ENCODE measurements at regions not wholly inside any gene's neighbourhood (a gene's known extent, or its start where the extent isn't known, plus 50 kb on each side); places are given as distances from the start of the nearest gene placed in this dataset.

- no peak for DNase-seq (ENCODE audit: low spot score)
Measured at GRCh38 chr7:96638669-96639068, 71.0 kb downstream of the SEM1 start.

GRCh38 chr7:96637522-96637921 lies 72.1 kb downstream of the SEM1 start:
- DNase-seq (ENCODE audit: low spot score): no peak

DNA sequence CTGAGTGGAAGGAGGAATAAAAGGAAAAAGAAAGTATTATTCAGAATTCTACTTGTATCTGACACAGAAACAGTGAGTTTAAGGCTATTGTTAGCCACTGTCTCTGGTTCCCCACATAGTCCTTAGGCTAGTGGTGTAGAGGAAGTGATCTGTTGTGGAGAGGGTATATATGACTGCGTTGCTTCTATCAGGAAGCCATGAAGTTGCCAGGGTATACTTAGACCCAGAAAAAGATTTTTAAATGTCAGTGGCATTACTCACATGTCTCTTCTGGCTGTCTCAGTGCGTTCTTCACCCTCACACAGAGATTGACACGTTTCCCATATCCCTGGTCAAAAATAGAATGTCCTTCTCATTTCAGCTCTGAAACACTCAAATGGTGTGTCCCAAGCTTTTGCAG lies 72.7 kb downstream of the SEM1 start:
- no peak for DNase-seq (ENCODE audit: low spot score)

DNA sequence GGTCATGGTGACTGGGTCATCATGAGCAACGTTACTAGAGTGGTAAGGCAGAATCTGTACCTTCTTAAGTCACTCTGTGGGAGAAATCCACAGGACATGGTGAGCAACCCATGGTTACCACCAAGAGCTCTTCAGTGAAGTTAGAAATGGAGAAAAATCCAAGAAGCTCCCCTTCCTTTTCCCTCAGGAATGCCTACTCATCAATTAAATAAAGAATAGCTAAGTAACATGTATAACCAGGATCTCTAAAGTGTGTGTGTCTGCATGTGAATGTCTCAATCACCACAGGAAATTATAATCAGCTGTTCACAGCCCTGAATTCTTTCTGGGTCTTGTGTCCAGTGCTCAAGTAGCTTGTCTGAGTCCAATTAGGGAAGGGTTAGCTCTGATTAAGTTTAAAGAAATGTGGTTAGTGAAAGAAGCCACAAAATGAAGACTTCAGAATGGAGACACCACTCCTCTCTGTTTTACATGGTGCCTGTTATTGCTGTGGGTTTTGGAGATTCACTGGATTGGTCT lies 73.2 kb downstream of the SEM1 start:
- DNase-seq (ENCODE audit: low spot score): no peak

DNA sequence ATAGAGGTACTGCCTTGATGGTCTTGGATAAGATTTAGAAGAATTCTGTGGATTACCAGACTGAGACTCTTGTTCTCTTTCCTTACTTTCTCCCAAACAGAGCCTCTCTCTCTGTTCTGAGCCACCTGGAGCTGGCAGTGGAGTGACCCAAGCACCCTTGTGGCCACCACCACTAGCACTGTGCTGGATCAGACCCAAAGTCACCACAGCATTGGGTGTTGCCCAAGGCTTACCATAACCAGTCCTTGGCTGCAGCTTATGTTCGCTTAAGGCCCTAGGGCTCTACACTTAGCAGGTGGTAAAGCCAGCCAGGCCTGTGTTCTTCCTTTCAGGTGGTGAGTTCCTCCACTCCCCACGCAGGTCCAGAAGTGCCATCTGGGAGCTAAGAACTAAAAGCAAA lies 79.8 kb downstream of the SEM1 start:
- no peak for DNase-seq (ENCODE audit: low spot score)

GRCh38 chr7:96624954-96625353 lies 84.7 kb downstream of the SEM1 start:
- no peak for DNase-seq (ENCODE audit: low spot score)

DNA sequence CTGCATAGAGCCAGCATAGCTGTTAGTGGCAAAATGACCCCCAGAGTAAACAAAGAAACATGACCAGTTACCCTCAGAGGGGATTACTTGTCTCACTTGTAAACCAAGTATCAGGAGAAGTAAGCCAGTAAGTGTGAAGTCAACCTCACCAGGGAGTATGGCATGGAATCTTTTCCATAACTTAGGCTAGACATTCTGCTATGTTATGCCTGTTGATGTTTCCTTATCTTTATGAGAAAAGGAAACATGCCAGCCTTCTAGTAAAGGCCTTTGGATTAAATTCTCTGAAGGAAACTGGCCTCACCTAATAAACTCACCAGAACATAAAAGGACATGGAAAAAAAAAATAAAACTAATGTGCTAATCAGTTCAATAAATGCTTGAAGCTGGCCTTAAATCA lies 87.7 kb downstream of the SEM1 start:
- no peak for DNase-seq (ENCODE audit: low spot score)

DNA sequence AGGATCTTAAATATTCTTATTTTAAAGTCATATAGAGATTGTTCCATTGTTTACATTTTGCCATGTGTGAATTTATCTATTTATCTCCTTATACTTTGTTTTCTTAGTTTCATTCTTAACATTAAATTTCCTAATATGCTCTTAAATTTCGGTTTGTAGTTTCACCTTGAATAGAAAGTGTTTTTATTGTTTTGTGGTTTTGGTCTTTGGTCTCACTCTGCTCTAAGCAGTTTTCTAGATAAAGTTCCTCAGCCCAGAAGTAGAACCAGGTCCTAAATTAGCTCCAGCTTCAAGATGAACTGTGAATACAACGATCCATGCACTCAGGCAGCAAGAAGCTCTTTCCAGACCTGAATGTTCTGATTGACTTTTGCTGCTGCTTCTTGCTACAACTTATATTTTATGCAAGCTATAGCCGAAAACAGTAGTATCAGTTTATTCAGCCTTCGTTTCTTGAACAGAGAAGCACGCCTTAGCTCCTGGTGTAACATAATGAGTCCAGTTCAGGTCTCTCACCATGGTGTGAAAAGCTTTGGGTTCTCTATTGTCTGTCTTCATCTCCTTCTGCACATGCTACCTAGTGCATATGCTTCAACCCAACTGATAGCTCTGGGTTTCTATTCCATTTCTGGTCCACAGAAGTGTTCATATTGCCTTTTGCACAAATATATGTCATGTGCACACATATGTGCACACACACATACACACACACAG lies 95.3 kb downstream of the SEM1 start:
- no peak for DNase-seq (ENCODE audit: low spot score)

DNA sequence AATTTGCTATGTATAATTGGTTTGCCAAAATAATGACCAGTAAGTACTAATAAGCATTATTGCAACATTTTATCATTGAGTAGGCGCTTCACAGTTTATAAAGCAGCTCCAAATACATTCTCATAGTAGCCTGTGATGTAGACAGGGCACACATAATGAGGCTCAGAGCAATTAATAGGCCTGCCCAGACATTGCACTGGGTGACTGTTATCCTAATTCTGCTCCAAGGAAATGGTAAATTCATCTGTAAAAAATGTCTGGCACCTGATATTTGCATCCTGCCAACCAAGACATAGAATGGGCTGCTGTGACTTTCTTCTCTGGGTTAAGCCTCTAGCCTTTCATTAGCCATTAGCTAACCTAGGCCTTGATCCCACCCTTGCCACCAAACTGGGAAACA lies 97.6 kb downstream of the SEM1 start:
- no peak for DNase-seq (ENCODE audit: low spot score)

- no peak for DNase-seq (ENCODE audit: low spot score)
Measured at GRCh38 chr7:96605045-96605716, 104.5 kb downstream of the SEM1 start.

GRCh38 chr7:96599288-96599936 lies 110.2 kb downstream of the SEM1 start:
- no peak for DNase-seq (ENCODE audit: low spot score)

DNA sequence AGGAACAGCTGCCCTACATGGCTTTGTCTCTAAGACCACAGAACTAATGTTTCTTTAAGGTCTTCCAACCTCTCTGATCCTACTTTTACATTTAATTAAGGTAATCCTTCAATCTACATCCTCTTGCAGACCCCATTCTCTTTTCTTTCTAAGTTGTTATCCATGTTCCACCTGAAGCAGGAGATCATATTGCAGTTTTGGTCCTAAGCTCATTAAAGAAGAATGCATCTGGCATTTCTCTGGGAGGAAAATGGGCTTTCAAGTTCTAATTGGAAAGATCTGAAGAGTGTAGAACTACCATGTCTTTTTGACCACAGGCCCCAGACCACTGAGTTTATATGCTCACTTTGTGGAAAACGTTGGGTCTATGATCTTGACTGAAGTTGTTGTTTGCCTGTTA lies 111.2 kb downstream of the SEM1 start:
- no peak for DNase-seq (ENCODE audit: low spot score)

DNA sequence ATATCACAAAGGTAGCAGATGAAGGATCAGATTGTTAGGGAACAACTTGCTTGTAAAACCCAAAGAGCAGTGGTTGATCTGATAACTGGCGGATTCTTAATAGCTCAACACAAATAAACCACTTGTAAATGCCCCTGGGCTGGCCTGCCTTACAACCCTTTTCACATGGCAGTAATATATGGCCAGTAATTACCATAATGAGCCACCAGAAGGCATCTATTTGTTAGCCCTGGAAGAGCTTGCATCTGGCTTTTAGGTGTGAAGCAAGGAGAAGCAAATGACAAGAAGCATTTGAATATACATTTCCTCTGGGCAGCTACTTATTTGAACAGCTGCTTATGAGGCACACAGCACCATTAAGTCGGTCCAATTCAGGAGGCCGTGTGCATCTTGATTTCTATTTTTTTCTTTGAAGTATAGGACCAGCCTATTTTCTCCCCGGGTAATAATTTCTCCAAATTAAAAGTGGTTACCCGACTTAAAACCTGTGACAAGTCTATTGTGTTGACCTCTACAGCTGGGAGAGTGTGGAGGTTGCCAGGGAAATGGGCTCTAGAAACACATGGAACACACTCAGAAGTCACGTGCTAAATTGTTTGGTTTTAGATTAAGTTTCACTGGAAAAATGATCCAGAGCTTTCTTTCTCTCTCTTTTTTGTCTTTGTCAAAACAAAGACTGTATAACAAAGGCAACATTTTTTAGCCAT lies 113.4 kb downstream of the SEM1 start:
- peak; percentile 54 for DNase-seq (ENCODE audit: low spot score)

GRCh38 chr7:96591900-96592676 lies 117.6 kb downstream of the SEM1 start:
- peak; percentile 13 for DNase-seq (ENCODE audit: low spot score)

GRCh38 chr7:96591159-96591899 lies 118.3 kb downstream of the SEM1 start:
- DNase-seq (ENCODE audit: low spot score): no peak

- DNase-seq (ENCODE audit: low spot score): no peak
Measured at GRCh38 chr7:96589038-96589437, 120.6 kb downstream of the SEM1 start.

- no peak for DNase-seq (ENCODE audit: low spot score)
Measured at GRCh38 chr7:96579119-96579518, 130.5 kb downstream of the SEM1 start.

GRCh38 chr7:96578606-96579005 lies 131.0 kb downstream of the SEM1 start:
- DNase-seq (ENCODE audit: low spot score): no peak

- DNase-seq (ENCODE audit: low spot score): no peak
Measured at GRCh38 chr7:96563409-96563808, 146.2 kb downstream of the SEM1 start.

DNA sequence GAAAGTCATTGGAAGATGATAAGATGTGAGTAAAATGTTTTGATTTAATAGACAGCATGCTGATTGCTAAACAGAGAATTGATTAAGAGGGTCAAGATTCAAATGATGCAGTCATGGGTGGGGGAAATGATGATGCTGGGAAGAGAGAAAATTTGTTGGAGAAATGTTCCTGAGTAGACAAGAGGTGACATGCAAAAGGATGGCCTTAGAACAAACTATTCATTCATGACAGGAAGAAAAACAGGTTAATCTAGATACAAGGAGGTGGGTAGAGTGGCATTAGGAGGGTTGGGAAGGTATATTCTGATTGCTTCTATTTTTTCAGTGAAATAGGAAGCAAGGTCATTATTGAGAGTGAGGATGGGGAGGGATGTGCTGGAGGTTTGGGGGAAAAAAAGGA lies 146.7 kb downstream of the SEM1 start:
- DNase-seq (ENCODE audit: low spot score): no peak

DNA sequence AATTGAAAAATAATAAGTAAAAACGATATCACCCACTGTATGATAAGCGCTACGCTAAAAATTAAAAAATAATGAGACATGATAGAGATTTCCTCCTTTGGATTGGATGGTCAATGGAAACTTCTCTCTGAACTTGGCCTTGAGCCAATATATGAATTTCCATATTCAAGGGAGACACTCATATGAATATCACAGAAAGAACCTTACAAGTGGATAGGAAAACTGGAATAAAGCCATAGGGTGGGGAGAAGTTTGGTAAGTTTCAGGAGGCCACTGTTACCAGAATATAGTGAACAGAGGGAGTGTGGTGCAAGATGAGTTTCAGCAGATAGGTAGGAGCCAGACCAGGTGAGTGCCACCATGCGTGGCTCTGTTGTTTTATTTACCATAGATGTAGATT lies 147.2 kb downstream of the SEM1 start:
- no peak for DNase-seq (ENCODE audit: low spot score)
